Mesodermal cell (in vitro differentiated cells): ENCODE measurements at regions not wholly inside any gene's neighbourhood (a gene's known extent, or its start where the extent isn't known, plus 50 kb on each side); places are given as distances from the start of the nearest gene placed in this dataset.

Source experiments
- H3K27ac ChIP-seq: 2 replicates; pipeline ENCODE4 v1.7.0; 2013; ENCODE audit warnings: mild to moderate bottlenecking, low read depth, low read length, moderate library complexity; ENCODE audit not compliant: severe bottlenecking
- H3K36me3 ChIP-seq: 2 replicates; pipeline ENCODE4 v1.7.1; 2013; ENCODE audit warnings: mild to moderate bottlenecking, low read length, moderate library complexity; ENCODE audit not compliant: control insufficient read depth, insufficient read depth
- H3K4me1 ChIP-seq: one replicate; pipeline ENCODE4 v1.7.1; 2013; ENCODE audit warnings: mild to moderate bottlenecking, low read length; ENCODE audit not compliant: insufficient read depth, control insufficient read depth, poor library complexity, severe bottlenecking
- H3K4me3 ChIP-seq: 2 replicates; pipeline ENCODE4 v1.7.0; 2013; ENCODE audit warnings: low read length, control low read depth, mild to moderate bottlenecking; ENCODE audit not compliant: insufficient read depth, poor library complexity, severe bottlenecking; ENCODE audit errors: extremely low read depth
- H3K9me3 ChIP-seq: 2 replicates; pipeline ENCODE4 v1.7.1; 2013; ENCODE audit warnings: mild to moderate bottlenecking, low read length, moderate library complexity; ENCODE audit not compliant: control insufficient read depth
- WGBS, 2 experiments: methylation state at CpG; one replicate each; pipeline ENCODE4 v1.1.5; 2013; ENCODE audit warnings: missing lambda C conversion rate in 2 of 2; ENCODE audit not compliant: insufficient coverage in 2 of 2; 5-methylcytosine and 5-hydroxymethylcytosine counted together

GRCh38 chr4:137025484-137026059 is 506.7 kb downstream of the PCDH18 start:
- no peaks in the 10 kb centered on the region for H3K4me1 ChIP-seq
- H3K27ac ChIP-seq, result no peak overlapping the region
- H3K4me3 ChIP-seq, result no peak overlapping the region
- H3K9me3 ChIP-seq, result no peaks in the 10 kb centered on the region
- 68 to 69% methylated on average over 2 to 3 of the region's 5 CpGs for WGBS, 2 experiments
- no peaks in the 10 kb centered on the region for H3K36me3 ChIP-seq

DNA sequence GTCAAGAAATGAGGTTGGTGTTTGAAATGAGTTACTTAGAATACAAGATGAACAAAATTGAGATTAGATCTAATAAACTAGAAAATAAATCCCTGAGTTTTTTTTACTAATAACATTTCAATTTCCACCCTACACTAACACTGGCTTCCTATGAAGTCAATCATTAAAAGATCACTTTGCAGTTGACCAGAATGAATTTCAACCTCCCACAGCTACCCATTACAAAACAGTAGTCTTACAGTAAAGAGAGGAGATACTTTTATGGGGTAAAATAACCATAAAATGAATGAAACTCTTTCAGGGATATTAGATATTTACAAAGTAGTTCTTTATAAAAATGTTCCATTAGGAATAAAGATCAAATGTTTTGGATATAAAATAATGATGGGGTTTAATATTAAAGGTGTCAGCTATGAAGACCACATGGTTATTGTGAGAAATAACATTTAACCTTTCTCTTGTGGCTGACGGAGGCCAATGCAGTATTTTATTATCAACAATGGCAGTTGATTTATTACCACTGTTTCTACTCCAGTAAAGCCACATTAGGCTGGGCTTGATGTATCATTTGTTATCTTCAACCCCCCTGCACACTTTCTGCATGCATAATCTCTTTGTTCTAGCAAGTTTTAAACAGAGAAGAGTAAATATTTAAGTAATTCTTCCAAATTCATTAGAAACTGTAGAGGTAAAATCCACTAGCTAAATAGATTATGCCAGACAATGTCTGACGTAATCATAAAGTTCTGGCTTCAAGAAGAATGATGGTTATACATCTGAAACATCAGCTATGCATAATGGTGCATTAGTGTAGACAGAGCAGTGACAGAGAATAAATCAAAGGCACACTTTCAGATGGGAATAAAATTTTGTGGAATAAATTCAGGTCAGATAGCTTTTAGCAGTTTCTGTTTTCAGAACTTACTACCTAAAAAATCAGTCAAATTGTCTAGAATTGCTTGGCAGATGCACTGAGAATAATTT is 516.6 kb downstream of the PCDH18 start:
- Histone ChIP-seq H3K27ac (no peak overlapping the region), H3K4me1 (no peaks in the 10 kb centered on the region), H3K36me3 (no peaks in the 10 kb centered on the region), H3K4me3 (no peak overlapping the region), H3K9me3 (no peaks in the 10 kb centered on the region)
- WGBS, 2 experiments, result 83% methylated on average over 1 of the region's 2 CpGs; no CpG with 5 or more reads in 1 of the 2 experiments

GRCh38 chr4:137000432-137000831 is 531.9 kb downstream of the PCDH18 start:
- Histone ChIP-seq H3K9me3 (no peaks in the 10 kb centered on the region), H3K4me1 (no peaks in the 10 kb centered on the region), H3K27ac (no peak overlapping the region), H3K36me3 (no peaks in the 10 kb centered on the region), H3K4me3 (no peak overlapping the region)
- 75 to 100% methylated on average over 1 to 2 of the region's 2 CpGs for WGBS, 2 experiments

GRCh38 chr4:136992032-136992431 is 540.3 kb downstream of the PCDH18 start:
- Histone ChIP-seq H3K4me3 (no peak overlapping the region), H3K27ac (no peak overlapping the region), H3K9me3 (no peaks in the 10 kb centered on the region), H3K36me3 (no peaks in the 10 kb centered on the region), H3K4me1 (no peaks in the 10 kb centered on the region)
- WGBS, 2 experiments, result 89% methylated on average over 2 of the region's 3 CpGs; no CpG with 5 or more reads in 1 of the 2 experiments

- no peak overlapping the region for H3K27ac ChIP-seq
- H3K4me3 ChIP-seq, result no peak overlapping the region
- no peaks in the 10 kb centered on the region for H3K9me3 ChIP-seq
- no peaks in the 10 kb centered on the region for H3K4me1 ChIP-seq
- no CpG with 5 or more reads among the region's 1 CpG for WGBS, 2 experiments
- no peaks in the 10 kb centered on the region for H3K36me3 ChIP-seq
Observed at GRCh38 chr4:136985683-136986082, 546.6 kb downstream of the PCDH18 start.

- Histone ChIP-seq H3K4me1 (no peaks in the 10 kb centered on the region), H3K4me3 (no peak overlapping the region), H3K27ac (no peak overlapping the region), H3K9me3 (no peaks in the 10 kb centered on the region), H3K36me3 (no peaks in the 10 kb centered on the region)
- no CpG with 5 or more reads among the region's 4 CpGs for WGBS, 2 experiments
Observed at GRCh38 chr4:136967069-136967468, 565.2 kb downstream of the PCDH18 start.

- no peak overlapping the region for H3K27ac ChIP-seq
- H3K4me1 ChIP-seq, result no peaks in the 10 kb centered on the region
- no peak overlapping the region for H3K4me3 ChIP-seq
- WGBS, 2 experiments, result 100% methylated on average over 2 of the region's 3 CpGs; no CpG with 5 or more reads in 1 of the 2 experiments
- H3K36me3 ChIP-seq, result no peaks in the 10 kb centered on the region
- H3K9me3 ChIP-seq, result no peaks in the 10 kb centered on the region
Observed at GRCh38 chr4:136965478-136965877, 566.8 kb downstream of the PCDH18 start.

GRCh38 chr4:136962868-136963267 is 569.4 kb downstream of the PCDH18 start:
- no peaks in the 10 kb centered on the region for H3K36me3 ChIP-seq
- WGBS, 2 experiments, result 100% methylated on average over 1 of the region's 2 CpGs
- H3K9me3 ChIP-seq, result no peaks in the 10 kb centered on the region
- H3K4me3 ChIP-seq, result no peak overlapping the region
- H3K27ac ChIP-seq, result no peak overlapping the region
- H3K4me1 ChIP-seq, result no peaks in the 10 kb centered on the region

DNA sequence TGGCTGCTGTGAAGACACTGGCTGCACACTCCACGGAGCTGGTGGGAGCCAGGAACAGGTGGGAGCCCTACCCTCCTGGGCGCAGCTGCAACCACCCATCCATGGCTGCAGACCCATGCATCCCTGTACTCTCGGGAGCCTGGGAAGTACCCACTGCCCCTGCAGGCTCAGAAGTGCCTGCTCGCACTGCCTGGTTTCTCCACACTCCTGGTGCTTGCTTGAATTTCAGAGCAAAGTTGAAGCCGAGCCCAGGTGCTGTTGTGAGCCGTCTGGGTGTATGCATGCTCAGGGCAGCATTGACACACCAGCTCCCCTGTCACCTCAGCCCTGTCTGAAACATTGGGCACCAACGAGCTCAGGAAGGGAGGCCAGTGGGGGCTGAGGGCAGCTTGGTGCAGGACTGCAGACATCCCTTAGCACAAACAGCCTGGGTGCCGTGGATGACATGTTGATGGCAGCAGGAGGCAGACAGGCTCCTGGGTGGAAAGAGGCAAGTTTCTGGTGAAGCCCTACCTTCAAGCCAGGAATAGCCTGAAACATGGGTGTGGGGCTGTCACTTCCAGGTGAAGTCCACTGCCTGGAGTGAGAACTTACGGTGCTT is 585.9 kb downstream of the PCDH18 start:
- peaks cover 4% of the 10 kb centered on the region for H3K9me3 ChIP-seq
- no peaks in the 10 kb centered on the region for H3K36me3 ChIP-seq
- 89% methylated on average over 8 of the region's 9 CpGs for WGBS, 2 experiments
- no peak overlapping the region for H3K4me3 ChIP-seq
- H3K27ac ChIP-seq, result no peak overlapping the region
- H3K4me1 ChIP-seq, result no peaks in the 10 kb centered on the region

DNA sequence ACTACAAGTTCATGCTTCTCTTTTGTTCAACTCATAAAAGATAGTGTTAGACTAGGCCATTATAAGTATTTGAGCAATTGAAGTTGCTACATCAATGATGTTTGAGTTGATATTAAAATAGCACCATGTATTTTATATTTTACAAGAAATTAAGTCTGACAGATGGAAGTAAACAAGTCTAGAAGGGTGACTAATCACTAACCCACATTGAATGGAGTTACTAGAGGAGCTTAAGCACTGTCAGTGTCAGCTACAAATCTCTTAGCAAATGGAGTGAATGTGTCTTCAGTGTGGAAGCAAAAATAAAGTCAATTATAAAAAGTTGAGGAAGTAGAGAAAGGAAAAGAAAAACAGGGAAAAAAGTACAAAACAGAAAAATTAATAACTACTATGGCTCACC is 592.5 kb downstream of the PCDH18 start:
- no peaks in the 10 kb centered on the region for H3K4me1 ChIP-seq
- no peaks in the 10 kb centered on the region for H3K9me3 ChIP-seq
- no peaks in the 10 kb centered on the region for H3K36me3 ChIP-seq
- H3K27ac ChIP-seq, result no peak overlapping the region
- no peak overlapping the region for H3K4me3 ChIP-seq
